ENCODE measurements at regions not wholly inside any gene's neighbourhood (a gene's known extent, or its start where the extent isn't known, plus 50 kb on each side); places are given as distances from the start of the nearest gene placed in this dataset.

DNA sequence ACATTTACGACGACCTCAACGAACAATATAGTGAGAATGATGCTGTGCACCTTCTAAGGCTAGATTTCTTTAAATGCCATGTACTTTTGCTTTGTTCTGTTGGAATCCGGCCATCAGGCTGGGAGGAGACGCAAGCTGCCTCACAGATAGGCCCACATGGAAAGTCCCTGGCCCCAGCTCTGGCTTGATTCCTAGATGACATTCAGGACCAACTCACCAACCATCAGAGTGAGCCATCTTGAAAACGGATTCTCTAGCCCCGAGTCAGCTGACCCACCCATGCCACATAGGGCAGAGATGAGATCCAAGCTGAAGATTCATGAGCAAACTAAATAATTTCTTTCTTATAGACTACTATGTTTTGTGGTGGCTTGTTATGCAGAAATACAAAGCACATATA lies 164.4 kb downstream of the ZNF281 start:
- H3K9me3 Mint-ChIP-seq: no peaks in the 10 kb centered on the region
- peaks cover 33% of the 10 kb centered on the region for H3K27me3 Mint-ChIP-seq
- H3K27ac Mint-ChIP-seq: no peak overlapping the region
- H3K4me3 Mint-ChIP-seq: no peak overlapping the region
- no peaks in the 10 kb centered on the region for H3K36me3 Mint-ChIP-seq
- DNase-seq: no peak
- CTCF ChIA-PET: interaction anchor here (0.5 to 1.5 kb wide), 2 partner anchors 13 to 264 kb away, joined by 3 to 4 read pairs; no protein-coding TSS in a partner anchor
- H3K4me1 Mint-ChIP-seq: peaks cover 6% of the 10 kb centered on the region

DNA sequence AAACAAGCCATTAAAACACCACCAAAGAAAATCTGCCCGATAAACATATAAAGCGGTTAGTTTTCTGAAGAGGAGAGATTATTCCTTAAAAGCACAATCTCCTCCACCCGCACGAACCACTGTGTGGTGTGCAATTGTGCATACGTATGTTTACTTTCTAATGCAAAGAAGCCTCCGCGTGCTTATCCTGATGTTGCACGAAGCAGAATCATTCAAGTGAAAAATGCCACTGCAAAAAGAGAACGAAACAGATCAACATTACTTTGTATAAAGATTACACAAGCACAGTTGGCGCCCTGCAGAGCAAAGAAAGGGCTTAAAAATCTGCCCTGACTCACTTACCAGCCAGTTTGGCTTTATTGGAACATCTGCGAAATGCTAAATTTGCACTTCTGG lies 166.8 kb downstream of the ZNF281 start:
- no peak overlapping the region for H3K27ac Mint-ChIP-seq
- peaks cover 6% of the 10 kb centered on the region for H3K4me1 Mint-ChIP-seq
- CTCF ChIA-PET: no interaction called here
- no peaks in the 10 kb centered on the region for H3K36me3 Mint-ChIP-seq
- no peak for DNase-seq
- peaks cover 24% of the 10 kb centered on the region for H3K27me3 Mint-ChIP-seq
- H3K9me3 Mint-ChIP-seq: no peaks in the 10 kb centered on the region
- H3K4me3 Mint-ChIP-seq: no peak overlapping the region

DNA sequence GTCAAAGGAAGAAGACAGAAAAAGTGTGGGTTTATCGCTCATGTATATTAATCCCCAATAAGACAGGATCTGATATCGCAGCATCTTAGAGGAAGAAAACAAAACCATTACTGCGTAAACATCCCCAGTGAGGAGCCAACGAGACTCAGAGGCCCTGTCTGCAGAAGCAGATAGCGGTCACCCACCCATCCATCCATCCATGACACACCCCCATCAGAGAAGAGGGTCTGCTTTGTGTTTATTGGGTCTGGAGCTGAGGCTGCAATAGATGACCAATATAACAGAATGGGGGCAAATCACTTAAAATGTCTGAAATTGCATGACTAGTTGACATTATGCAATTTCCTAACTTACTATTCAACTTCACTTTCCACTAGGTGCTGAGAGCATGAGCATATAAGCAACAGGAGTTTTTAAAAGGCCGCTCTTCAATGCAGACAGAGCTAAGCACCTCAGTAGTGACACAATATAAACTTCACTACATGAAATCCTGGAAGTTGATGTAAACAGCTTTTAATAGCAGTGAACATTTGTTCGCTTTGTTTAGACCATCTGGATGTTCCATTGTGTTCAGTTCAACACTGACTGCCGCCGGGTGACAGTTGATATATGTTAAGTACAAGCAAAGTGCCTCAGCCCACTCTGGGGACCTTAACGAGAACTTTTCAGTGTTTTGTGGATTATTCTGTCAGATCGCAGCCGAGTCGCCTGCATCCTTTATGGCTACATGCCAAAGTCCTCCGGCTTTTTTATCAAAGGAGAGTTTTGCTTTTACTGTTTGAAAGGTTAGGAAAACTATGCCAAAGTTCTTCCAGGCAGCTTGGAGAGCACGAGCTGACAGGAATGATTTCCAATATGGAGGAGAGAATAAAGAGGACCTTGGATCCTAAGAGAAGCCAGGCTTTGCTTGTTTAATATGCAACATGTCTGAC lies 167.5 kb downstream of the ZNF281 start:
- Mint-ChIP-seq H3K4me3 (no peak overlapping the region), H3K36me3 (no peaks in the 10 kb centered on the region), H3K4me1 (peaks cover 6% of the 10 kb centered on the region), H3K27ac (no peak overlapping the region), H3K27me3 (peaks cover 19% of the 10 kb centered on the region), H3K9me3 (no peaks in the 10 kb centered on the region)
- DNase-seq: no peak
- CTCF ChIA-PET: no interaction called here

DNA sequence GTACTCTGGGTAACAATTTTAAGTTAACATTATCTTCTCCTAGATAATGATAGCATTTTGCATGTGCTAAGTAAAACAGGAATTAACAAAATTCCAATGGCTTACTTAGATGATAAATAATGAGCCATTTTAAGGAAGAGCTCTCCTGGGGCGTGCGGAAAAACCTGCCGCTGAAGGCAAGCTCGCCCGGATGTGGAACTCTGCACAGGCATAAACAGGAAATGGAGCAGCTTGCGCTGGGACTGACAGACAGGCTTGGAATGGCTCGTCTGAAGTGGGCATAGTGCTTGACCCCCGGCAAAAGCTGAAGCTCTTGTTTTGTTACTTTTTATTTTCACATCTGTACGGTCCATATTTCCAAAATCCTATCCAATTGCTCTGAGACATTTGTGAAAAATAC lies 169.2 kb downstream of the ZNF281 start:
- Mint-ChIP-seq H3K36me3 (no peaks in the 10 kb centered on the region), H3K4me1 (peaks cover 6% of the 10 kb centered on the region), H3K4me3 (no peak overlapping the region), H3K27me3 (peaks cover 14% of the 10 kb centered on the region), H3K9me3 (no peaks in the 10 kb centered on the region), H3K27ac (no peak overlapping the region)
- CTCF ChIA-PET: interaction anchor here (0.9 to 1.4 kb wide), 2 partner anchors 14 to 18 kb away, joined by 3 to 4 read pairs; no protein-coding TSS in a partner anchor
- DNase-seq: no peak

DNA sequence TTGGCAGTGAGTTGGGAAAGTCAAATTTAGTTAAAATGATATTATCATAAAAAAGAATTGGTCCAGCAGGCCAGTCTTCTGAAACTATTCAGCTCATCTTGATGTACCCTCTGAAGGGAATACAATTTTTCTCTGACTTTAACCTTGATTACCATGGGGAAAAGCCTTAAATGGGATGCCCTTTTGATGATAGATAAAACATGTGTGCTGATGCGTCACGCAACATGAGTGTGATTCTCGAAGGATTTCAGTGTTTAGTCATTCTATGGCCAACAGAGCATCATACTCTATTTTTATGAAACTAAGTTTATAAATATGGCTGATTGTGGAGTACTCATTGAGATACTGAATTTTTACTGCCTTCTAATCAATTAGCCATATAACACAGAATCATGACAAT lies 171.5 kb downstream of the ZNF281 start:
- H3K36me3 Mint-ChIP-seq: no peaks in the 10 kb centered on the region
- no peak overlapping the region for H3K4me3 Mint-ChIP-seq
- peaks cover 19% of the 10 kb centered on the region for H3K27me3 Mint-ChIP-seq
- H3K4me1 Mint-ChIP-seq: peaks cover 6% of the 10 kb centered on the region
- CTCF ChIA-PET: no interaction called here
- DNase-seq: no peak
- no peak overlapping the region for H3K27ac Mint-ChIP-seq
- H3K9me3 Mint-ChIP-seq: no peaks in the 10 kb centered on the region

DNA sequence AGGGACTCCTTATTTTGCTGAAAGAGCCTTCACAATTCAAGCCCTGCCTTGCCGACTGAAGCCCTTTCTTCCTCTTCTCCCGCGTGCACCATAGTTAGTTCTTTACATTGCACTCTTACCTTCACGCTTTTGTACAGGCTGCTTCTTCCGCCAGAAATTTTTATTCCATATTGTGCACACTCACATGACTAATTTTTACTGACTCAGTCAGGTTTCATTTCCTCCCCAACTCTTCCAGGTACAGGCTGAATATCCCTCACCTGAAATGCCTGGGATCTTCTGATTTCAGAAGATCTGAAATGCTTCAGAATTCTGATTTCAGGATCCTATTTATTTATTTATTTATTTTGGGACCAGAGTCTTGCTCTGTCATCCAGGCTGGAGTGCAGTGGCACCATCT lies 172.8 kb downstream of the ZNF281 start:
- no peak overlapping the region for H3K27ac Mint-ChIP-seq
- CTCF ChIA-PET: no interaction called here
- no peak overlapping the region for H3K4me3 Mint-ChIP-seq
- H3K36me3 Mint-ChIP-seq: no peaks in the 10 kb centered on the region
- peaks cover 6% of the 10 kb centered on the region for H3K4me1 Mint-ChIP-seq
- H3K9me3 Mint-ChIP-seq: no peaks in the 10 kb centered on the region
- no peak for DNase-seq
- H3K27me3 Mint-ChIP-seq: peaks cover 12% of the 10 kb centered on the region

DNA sequence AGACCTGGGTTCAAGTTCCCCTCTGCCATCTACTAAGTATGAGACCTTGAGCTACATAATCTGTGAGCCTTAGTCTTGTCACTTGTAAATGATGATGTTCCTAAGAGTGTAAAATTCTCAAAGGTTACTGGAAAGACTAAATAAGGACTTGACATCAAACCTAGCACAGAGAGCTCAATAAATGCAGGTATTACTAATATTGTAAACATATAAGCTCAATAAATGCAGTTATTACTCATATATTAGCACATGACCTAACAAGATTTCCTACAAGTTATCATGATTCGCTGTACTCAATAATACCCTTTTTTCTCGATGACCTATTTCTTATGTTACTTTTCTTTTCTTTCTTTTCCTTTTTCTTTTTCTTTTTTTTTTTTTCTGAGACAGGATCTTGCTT lies 174.9 kb downstream of the ZNF281 start:
- H3K9me3 Mint-ChIP-seq: no peaks in the 10 kb centered on the region
- H3K4me3 Mint-ChIP-seq: no peak overlapping the region
- H3K27ac Mint-ChIP-seq: no peak overlapping the region
- DNase-seq: no peak
- peaks cover 11% of the 10 kb centered on the region for H3K27me3 Mint-ChIP-seq
- no peaks in the 10 kb centered on the region for H3K36me3 Mint-ChIP-seq
- CTCF ChIA-PET: interaction anchor here (0.6 kb wide), 1 partner anchor 1096 kb away, joined by 3 read pairs; no protein-coding TSS in a partner anchor
- no peaks in the 10 kb centered on the region for H3K4me1 Mint-ChIP-seq

DNA sequence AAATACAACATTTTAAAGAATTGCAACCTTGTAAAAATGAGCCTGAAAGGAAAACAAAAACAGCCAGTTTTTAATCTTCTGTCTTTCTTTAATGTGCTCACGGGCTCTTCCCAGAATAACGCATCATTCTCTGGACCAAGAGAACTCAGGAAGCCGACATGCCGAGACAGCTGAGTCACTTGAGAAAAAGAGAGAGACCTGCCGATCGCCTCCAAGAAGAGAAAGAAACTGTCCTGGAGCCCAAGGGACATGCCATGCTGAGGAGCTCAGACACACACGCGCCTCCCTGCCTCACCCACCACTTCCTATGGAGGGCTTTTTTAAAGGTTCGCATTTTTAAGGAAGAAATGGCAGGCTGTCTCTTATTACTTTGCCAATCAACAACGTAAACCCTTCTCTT lies 176.4 kb downstream of the ZNF281 start:
- Mint-ChIP-seq H3K27me3 (peaks cover 11% of the 10 kb centered on the region), H3K4me1 (no peaks in the 10 kb centered on the region), H3K4me3 (no peak overlapping the region), H3K27ac (no peak overlapping the region), H3K9me3 (no peaks in the 10 kb centered on the region), H3K36me3 (no peaks in the 10 kb centered on the region)
- CTCF ChIA-PET: no interaction called here
- DNase-seq: no peak

DNA sequence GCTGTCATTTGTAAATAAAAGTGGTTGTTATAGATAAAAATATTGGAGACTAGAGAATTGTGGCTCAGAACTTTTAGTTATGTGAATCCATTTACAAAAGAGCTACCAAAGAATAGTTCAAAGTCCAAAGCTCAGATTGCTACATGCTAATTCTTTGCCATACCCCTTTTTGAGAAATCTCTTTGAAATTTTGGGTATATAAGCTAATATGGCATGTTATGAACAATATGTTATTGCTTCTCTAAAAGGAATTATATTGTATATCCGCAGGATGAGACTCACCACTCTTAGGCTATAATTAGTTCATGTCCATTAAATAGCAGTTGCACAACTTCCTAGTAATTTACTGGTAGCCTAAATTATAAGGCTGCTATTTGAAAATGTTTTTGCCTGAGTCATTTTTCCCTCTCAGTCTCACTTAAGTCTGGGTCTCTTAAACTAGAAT lies 178.0 kb downstream of the ZNF281 start:
- no peak overlapping the region for H3K4me3 Mint-ChIP-seq
- H3K27ac Mint-ChIP-seq: no peak overlapping the region
- no peaks in the 10 kb centered on the region for H3K9me3 Mint-ChIP-seq
- CTCF ChIA-PET: interaction anchor here (0.7 kb wide), 1 partner anchor 48 kb away, joined by 5 read pairs; no protein-coding TSS in a partner anchor
- no peak for DNase-seq
- no peaks in the 10 kb centered on the region for H3K36me3 Mint-ChIP-seq
- peaks cover 2% of the 10 kb centered on the region for H3K4me1 Mint-ChIP-seq
- peaks cover 11% of the 10 kb centered on the region for H3K27me3 Mint-ChIP-seq

DNA sequence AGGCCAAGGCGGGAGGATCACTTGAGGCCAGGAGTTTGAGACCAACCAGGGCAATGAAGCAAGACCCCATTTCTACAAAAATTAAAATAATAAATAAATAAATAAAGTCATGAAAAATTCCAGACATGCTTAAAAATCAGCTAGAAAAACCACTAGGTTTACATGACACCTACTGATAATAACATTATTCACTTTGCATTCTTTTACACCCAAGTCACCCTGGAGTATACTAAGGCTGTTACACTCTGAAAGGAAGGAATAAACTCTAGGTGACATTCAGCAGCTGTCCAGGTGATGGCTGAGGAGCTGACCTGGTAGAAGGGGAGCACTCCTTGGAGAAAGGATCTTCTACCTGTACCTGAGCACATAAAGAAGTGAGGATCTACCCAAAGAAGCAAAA lies 179.2 kb downstream of the ZNF281 start:
- Mint-ChIP-seq H3K27ac (no peak overlapping the region), H3K4me1 (peaks cover 11% of the 10 kb centered on the region), H3K36me3 (no peaks in the 10 kb centered on the region), H3K27me3 (peaks cover 11% of the 10 kb centered on the region), H3K4me3 (no peak overlapping the region), H3K9me3 (no peaks in the 10 kb centered on the region)
- DNase-seq: no peak
- CTCF ChIA-PET: interaction anchor here (0.8 kb wide), 1 partner anchor 91 kb away, joined by 3 read pairs; no protein-coding TSS in a partner anchor

DNA sequence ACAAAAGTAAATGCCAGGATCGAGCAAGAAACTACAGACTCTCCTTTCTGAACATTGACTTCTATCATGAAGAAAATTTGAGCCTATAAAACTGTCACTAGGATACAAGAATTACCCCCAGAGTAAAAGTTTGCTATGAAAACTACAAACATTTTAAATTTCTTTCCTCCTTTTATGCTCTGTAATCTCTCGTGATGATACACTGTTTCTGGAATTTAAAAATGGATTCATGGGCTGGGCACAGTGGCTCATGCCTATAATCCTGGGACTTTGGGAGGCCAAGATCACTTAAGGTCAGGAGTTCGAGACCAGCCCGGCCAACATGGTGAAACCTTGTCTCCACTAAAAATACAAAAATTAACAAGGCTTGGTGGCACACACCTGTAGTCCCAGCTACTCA lies 181.3 kb downstream of the ZNF281 start:
- H3K4me3 Mint-ChIP-seq: no peak overlapping the region
- H3K27me3 Mint-ChIP-seq: no peaks in the 10 kb centered on the region

DNA sequence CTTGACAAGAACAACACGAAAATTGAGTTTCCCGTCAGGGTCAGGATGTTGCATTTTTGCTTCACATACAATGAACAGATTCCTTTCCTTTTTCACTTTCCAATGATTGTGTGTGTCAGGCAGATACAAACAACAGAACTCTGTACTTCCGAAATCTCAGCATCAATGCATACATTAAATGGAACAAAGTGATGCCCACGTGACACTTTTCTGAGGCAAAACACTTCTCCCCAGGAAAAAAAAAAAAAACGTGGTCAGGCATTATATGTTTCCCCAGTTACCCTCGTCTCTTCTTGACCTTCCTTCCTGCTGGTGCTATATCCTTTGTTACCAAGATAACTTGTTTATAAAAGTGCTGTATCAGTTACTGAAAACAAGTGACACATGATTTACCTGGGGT lies 181.8 kb downstream of the ZNF281 start:
- no peak for DNase-seq
- Mint-ChIP-seq H3K27ac (no peak overlapping the region), H3K27me3 (no peaks in the 10 kb centered on the region), H3K36me3 (no peaks in the 10 kb centered on the region), H3K4me3 (no peak overlapping the region), H3K4me1 (peaks cover 14% of the 10 kb centered on the region), H3K9me3 (no peaks in the 10 kb centered on the region)
- CTCF ChIA-PET: no interaction called here

More for the DNA sequence above, 181.3 kb downstream of the ZNF281 start:
- Mint-ChIP-seq H3K4me1 (peaks cover 14% of the 10 kb centered on the region), H3K27ac (no peak overlapping the region), H3K9me3 (no peaks in the 10 kb centered on the region), H3K36me3 (no peaks in the 10 kb centered on the region)
- no peak for DNase-seq
- CTCF ChIA-PET: no interaction called here

Data from activated naive CD4-positive, alpha-beta T cell treated with anti-CD3 and anti-CD28 coated beads, Interleukin-2, amount 10 ng/mL, durations not matched to agents 7 days and 5 days (primary cell).